Stimulated activated effector memory CD8-positive, alpha-beta T cell treated with anti-CD3 and anti-CD28 coated beads, Interleukin-12 subunit alpha, Interleukin-12 subunit beta, amount 100 ng/mL, for 72 hours (primary cell): ENCODE measurements at regions not wholly inside any gene's neighbourhood (a gene's known extent, or its start where the extent isn't known, plus 50 kb on each side); places are given as distances from the start of the nearest gene placed in this dataset.

ENCODE experiments used
- ATAC-seq: fragments of 150-1000 bp; cut with Tn5 transposase; 2 replicates; pipeline ENCODE4 v1.10.0; 2021
- DNase-seq, 2 donors: peaks; one replicate each; pipeline ENCODE4 v3.0.0; 2021 to 2022; ENCODE audit warnings: low spot score in 2 of 2
- H3K27ac Mint-ChIP-seq: one replicate; pipeline ENCODE4 v1.8.0; 2022; ENCODE audit warnings: mild to moderate bottlenecking, mixed read lengths
- H3K36me3 Mint-ChIP-seq: one replicate; pipeline ENCODE4 v1.8.0; 2022; ENCODE audit warnings: mild to moderate bottlenecking, mixed read lengths
- H3K4me1 Mint-ChIP-seq: one replicate; pipeline ENCODE4 v1.8.0; 2022; ENCODE audit warnings: mixed read lengths
- H3K4me3 Mint-ChIP-seq: one replicate; pipeline ENCODE4 v1.8.0; 2022; ENCODE audit warnings: mild to moderate bottlenecking, mixed read lengths
- H3K9me3 Mint-ChIP-seq: one replicate; pipeline ENCODE4 v1.8.0; 2022; ENCODE audit warnings: mixed read lengths

DNA sequence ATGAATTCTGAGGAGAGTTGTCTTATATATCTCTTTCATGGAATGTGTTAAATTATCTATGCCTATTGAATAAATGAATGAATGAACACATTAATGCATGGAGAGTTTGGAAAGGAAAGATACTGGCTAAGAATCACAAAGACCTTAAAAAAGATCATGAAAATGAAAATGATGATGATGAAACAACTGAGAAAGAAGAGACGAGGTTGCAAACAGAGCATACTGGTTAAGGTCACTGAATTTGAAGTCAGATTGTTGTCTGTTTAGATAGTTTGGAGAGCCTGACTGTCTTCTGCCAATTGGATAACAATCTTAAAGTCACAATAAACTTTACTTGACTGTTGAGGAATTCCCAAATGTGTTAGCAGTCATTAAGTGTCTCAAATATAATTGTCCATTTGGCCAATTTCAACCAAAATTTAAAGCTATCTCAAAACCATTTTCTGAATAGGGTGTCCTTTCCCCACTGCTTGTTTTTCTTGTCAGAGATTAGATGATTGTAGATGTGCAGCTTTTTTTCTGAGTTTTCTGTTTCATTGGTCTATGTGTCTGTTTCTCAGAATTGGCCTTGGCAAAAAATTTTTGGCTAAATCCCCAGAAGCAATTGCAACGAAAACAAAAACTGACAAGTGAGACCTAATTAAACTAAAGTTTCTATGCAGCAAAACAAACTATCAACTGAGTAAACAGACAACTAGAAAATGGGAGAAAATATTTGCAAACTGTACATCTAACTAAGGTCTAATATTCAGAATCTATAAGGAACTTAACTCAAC is 132.2 kb downstream of the PTGER3 start:
- DNase-seq (no peak), ATAC-seq (no peak)
- no peaks in the 10 kb centered on the region for H3K36me3 Mint-ChIP-seq
- H3K4me1 Mint-ChIP-seq: no peaks in the 10 kb centered on the region
- no peak overlapping the region for H3K27ac Mint-ChIP-seq
- no peaks in the 10 kb centered on the region for H3K9me3 Mint-ChIP-seq
- no peak overlapping the region for H3K4me3 Mint-ChIP-seq

GRCh38 chr1:70916034-70916427 is 131.6 kb downstream of the PTGER3 start:
- H3K9me3 Mint-ChIP-seq: no peaks in the 10 kb centered on the region
- H3K36me3 Mint-ChIP-seq: no peaks in the 10 kb centered on the region
- H3K4me3 Mint-ChIP-seq: no peak overlapping the region
- H3K4me1 Mint-ChIP-seq: no peaks in the 10 kb centered on the region
- no peak for DNase-seq
- no peak overlapping the region for H3K27ac Mint-ChIP-seq
- ATAC-seq: no peak

- Mint-ChIP-seq H3K9me3 (peaks cover 12% of the 10 kb centered on the region), H3K27ac (no peak overlapping the region), H3K4me1 (no peaks in the 10 kb centered on the region), H3K4me3 (no peak overlapping the region), H3K36me3 (no peaks in the 10 kb centered on the region)
- no peak for DNase-seq
- no peak for ATAC-seq
These were observed 127.8 kb downstream of the PTGER3 start for GRCh38 chr1:70919706-70920323.
